ENCODE measurements at regions not wholly inside any gene's neighbourhood (a gene's known extent, or its start where the extent isn't known, plus 50 kb on each side); places are given as distances from the start of the nearest gene placed in this dataset.

DNA sequence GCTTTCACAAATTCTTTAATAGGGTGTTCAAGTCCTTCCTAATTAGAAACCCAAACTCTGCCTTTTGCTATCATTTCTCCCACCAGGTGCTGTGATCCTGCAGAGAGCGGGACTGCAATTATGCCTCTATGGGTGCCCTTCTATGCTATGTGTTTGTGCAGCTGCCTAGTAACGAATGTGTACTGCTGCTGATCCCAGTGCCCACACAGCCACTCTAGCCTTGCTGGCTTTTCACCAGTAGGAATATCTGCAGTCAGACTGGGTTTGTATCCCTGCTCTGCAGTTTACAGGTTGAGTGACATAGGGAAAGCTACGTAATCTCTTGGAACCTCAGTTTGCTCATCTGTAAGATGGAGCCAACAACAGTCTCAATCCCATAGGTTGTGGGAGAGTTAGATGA, 179.6 kb upstream of the IRX3 start:
- no peak for DNase-seq

DNA sequence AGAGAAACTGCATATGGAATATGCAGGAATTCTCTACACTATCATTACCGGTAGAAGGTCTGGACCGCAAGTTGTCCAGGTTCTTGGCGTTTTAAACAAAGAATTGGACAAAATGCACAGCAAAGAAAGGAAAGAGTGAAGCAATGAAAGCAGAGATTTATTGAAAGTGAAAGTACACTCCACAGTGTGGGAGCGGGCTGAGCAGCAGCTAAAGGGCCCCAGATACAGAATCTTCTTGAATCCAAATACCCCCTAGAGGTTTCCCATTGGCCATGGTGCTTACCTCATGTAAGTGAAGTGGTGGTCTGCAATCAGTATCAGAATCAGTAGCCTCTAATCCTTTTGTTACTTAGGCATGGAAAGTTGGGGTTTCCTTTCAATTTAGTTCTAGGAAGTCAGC, 178.5 kb upstream of the IRX3 start:
- DNase-seq = no peak

DNA sequence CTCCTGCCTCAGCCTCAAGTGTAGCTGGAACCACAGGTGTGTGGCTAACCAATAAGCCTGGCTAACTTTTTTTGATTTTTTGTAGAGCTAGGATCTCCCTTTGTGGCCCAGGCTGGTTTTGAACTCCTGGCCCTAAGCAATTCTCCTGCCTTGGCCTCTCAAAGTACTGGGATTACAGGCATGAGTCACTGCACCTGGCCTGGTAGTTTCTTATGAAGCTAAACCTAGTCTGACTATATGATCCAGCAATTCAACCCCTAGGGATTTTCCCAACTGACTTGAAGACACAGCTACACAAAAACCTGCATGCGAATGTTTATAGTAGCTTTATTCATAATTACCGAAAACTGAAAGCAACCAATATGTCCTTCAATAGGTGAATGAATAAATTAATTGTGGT, 176.2 kb upstream of the IRX3 start:
- DNase-seq = no peak

DNA sequence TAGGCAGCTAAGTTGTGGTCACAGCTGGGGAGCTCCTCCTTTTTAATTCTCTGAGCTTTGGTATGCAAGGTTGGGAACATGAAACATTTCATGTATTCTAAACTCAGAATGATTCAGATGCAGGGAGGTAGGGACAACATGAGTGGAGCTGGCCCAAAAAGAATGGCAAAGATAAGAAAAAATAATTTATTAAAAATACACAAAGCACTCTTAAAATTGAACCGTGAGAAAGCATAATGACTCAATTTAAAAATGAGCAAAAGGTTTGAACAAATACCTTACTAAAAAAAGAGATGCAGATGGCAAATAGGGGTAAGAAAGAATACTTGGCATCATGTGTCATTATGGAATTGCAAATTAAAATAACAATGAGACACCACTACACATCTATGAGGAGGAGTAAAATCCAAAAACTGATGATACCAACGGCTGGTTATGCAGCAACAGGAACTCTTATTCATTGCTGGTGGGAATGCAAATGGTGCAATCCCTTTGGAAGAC, 175.6 kb upstream of the IRX3 start:
- DNase-seq = no peak

DNA sequence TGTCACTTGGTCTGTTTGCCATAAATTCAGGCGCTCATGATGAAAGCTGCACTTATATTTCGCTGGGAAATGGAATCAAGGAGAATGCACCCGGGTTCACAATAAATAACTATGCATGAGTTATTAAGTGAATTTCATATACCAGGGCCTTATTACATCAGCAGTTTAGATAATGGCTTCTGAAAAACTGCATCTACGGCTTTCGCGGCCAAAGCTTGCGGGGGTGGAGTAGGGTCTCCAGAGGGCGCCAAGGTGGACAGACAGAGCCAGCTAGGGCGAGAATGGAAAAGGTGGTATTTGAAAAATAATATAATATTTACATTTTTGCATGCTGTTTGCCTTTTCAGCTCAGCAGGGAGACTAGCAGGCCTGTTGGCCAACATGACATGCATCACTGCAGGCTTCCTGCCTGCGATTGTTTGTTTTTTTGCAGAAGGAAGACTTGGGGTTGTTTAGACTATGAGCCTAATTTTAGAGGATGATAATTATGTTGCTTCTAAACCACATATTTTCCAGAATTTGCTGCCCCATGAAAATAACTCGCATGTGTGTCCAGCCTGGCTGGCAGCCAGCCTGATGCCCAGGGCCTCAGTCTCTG, 173.8 kb upstream of the IRX3 start:
- DNase-seq = no peak

DNA sequence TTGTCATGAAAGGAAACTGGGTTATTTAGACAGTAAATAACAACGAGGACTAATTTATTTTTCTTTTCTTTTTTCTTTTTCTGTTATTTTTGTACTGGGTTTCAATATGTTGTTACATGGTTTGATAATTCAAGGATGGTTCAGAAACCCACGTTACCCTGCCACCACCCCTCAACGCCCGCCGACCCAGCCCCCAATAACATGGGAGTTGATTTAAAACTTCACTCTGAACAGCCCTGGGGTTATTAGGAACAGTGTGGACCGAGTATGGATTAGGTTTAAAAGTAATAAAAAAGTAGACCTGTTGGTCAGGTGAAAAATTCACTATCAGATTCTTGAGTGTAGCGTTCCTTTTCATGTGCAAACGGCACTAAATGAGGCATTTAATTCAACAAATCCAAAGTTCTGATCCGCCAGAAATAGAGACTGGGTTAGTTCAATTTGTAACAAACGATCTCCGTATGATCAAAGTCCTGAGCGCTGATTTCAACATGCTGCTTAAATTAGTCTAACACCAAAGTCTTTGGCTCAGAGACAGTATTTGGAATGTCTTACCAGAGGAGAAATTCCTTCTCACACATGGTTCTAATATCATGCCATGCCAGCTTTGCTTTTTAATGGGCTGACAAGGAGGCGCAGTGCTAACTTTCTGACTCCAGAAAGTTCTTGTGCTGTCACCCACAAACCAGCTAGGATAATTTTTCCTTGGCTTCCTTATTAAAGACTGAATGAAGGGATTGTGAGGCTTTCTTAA, 173.1 kb upstream of the IRX3 start:
- no peak for DNase-seq

DNA sequence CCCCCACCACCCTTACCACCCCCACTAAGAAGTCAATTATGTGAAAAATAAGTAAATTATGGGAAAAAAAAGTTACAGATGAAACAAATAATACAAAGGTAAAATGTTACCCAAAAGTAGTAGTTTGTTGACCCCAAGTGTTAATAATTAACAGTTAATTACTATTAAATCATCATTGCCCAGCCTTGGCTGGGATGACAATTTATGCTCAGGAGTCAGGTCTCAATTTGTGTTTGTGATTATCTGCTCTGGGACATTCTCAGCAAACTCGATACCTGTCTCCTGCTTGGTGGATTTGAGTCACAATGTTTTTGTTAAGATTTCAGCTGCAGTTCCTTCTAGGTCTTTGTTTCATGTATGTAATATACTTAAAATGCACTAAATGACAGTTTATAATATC, 172.3 kb upstream of the IRX3 start:
- no peak for DNase-seq

DNA sequence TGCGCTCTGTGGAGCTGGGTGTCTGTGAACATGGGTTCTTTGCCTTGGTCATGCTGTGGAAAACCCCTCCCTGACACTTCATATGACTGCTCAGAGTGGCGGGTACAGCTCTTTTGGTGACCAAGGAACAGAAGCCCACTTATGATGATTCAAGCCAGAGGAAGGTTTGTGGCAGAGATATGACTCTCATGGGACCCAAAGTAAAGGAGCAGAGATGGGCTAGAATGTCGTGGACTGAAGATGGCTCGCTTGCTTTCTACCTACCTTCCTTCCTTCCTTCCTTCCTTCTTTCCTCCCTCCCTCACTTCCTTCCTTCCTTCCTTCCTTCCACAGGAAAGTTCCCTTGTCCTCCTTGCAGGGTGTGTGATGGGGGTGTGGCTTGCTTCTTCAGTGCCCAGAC, 169.7 kb upstream of the IRX3 start:
- DNase-seq = no peak

DNA sequence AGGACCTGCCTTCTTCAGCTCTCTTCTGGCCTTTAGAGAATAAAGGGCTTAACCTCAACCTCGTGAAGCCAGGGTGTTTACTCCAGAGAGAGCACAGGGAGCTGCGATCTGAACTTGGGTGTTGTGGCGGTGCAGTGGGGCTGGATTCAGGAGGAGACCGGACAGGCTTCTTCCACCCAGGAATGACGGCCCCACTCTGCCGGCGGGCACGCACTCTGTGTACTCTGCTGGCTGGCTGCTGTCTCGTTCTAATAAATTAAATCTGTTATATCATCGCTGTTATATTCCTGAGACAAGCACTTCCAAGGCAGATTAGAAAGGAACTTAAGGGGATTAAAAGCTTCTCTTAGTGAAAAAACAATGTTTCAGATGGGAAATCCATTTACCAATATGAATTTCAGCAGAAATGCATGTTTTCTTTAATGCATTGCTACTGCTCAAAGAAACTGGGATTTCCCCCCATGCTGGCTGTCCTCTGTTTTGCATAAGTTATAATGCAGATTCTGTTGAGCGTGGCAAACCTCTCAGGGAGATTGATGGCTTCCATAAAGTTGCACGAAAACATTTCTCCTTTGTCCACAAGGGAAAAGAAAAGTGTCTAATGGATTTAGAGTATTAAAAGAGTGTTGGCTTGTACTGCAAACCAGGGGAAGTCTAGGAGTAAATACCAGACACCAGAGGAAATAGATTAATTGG, 168.6 kb upstream of the IRX3 start:
- DNase-seq = no peak

DNA sequence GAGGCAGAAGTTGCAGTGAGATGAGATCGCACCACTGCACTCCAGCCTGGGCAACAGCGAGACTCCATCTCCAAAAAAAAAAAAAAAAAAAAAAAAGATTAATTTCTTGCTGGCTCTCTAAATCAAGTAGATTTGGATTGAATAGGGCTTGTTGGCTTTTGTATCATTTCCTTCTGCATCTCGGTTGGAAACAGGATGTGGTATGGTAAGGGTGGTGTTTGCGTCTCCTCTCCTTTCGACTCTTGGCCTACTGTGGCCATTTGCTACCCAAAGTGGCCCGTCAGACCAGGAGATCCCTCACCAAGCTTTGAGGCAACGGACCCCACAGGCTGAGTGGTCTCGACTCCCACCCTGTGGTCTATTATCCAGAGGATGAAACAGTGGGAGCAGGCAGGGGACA, 168.0 kb upstream of the IRX3 start:
- DNase-seq = no peak

DNA sequence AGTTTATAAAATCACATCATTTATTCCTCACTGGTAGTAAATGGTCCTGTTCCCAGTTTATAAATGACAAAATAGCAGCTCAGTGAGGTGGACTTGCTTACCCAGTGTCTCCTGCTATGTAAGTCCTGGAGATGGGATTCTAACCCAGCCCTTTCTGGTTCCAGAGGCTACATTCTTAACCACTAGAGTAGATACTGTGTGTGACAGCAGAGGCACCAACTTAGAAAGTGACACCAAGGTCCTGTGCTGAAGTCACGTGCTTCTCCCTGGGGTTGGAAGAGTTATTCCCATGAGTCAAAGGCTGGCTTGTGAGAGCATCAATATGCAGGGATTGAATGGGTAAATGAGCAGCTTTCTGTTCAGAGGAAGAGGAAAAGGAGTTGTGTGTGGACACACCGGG, 167.3 kb upstream of the IRX3 start:
- no peak for DNase-seq

DNA sequence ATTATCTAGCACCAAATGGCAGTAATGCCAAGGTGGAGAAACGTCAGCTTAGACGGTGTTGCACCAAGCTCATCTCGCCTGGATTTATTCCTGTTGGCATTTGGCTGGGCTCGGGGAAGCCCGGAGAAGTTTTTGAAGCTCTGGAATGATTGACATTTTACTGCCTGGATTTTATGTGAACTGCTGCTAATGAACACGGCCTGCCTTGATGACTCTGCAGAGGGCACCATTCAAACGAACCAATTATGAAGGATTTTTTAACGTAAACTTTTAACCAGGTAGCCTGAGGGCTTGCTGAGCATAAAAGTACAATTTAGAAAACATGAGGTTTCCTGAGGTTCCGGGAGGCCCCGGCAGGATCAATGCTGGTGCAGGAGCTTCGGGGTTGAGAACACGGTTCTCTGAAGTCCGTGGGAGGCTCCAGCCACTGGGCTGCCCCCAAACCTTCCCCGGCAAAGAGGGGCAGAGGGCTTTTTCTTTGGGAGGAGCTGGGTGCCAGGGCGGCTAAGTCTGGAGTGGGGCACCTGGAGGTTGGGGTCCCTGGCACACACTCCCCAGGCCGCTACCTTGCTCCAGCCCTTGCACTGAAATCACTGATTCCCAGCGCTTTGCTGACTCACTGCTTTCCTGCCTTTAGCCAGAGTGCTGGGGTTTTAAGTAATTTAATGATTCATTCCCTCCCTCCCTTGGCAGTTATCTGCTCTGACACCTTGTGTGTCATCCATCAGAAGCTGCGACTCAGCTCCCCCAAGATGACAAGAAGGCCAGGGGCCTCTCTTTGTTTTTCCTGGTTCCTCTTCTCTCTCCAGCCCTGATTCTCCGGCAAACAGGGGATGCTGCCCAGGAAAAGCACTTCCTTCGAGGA, 161.2 kb upstream of the IRX3 start:
- no peak for DNase-seq

DNA sequence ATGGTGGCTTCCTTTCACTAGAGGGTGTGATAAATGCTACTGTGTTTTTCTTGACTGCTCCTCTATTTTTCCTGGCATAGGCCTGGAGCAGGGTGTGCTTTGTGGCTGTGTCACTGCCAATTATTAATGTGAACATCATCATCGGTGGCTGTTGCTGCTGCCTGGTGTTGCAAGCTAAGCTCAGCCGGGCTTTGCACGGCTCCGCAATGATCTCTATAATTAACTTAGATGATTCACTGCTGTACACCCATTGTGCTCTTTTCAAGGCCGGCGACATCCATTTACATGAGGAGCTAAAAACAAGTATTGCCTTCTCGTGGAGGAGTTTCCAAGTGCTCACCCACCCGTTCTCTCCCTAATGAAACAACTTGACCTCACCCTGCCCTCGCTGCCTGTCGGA, 160.1 kb upstream of the IRX3 start:
- DNase-seq = no peak

DNA sequence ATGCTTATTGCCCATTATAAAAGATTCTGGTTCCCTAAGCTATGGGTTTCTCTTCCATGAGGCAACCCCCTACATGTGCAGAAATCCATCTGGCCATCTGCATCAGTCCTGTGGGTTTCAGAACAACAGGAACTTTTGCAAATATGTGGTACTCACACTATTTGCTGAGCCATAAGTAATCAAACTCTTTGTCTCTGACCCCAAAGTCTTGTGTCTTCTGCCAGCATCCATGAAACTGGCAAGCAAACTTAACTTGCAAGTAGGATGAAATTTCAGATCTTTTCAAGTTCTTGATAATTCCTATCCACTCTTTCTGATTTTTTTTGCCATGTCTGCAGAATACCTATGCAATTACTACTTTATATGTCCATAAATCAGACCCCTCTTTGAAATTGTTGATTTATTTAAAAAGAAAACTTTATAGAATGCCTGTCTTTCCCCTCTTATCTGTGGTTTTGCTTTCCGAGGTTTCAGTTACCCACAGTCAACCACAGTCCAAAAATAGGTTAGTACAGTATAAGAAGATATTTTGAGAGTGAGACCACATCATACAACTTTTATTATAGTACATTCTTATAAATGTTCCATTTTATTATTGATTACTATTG, 158.4 kb upstream of the IRX3 start:
- DNase-seq = no peak

DNA sequence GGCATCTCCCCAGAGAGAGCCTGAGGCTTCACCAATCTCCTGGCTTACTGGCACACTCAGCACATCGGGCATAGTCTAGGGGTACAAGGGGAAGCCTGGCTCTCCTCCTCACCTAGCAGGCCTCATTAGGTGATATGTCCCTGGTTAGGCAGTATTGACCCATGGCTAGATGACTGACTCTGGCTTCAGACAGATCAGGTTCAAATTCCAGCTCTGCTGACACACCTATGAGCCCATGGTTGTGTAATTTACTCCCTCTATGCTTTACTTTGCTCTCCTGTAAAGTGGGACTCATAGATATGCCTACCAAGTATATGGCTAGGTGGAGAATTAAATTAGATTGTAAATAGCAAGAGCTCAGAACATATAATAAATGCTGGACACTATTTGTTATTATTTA, 157.3 kb upstream of the IRX3 start:
- no peak for DNase-seq

DNA sequence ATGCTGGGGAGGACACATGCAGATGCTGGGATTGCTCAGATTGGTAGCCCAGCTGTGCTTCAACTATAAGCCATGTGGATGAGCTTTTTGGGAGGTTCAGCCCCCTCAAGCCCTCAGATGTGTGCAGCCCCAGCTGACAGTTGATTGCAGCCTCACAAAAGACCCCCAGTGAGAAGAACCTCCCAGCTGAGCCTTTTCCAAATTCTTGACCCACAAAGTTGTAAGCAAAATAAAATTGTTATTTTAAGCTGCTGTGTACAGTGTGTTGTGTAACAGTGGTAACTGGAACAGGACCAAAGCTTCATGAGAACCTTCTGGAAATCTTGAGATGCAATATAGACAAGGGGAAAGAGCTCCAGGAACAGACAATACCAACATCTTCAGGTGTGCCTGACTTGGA, 156.8 kb upstream of the IRX3 start:
- no peak for DNase-seq

DNA sequence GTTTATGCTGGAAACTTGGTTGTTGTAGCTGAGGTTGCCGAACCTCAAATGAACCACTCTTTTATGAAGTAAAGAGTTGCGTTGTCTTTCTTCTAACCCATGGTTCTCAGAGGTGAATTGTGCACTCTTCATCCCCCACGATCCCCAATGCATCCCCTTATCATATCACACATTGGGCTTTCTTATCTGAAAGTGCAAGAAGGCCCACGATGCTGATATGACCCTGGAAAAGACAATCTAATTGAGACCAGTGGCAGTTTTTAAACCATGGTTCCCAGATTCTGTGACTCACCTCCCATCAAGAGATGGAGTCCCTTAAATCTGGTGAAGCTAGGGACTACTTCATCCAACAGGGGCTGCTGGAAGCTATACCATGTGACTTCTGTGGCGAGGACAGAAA, 156.3 kb upstream of the IRX3 start:
- no peak for DNase-seq

DNA sequence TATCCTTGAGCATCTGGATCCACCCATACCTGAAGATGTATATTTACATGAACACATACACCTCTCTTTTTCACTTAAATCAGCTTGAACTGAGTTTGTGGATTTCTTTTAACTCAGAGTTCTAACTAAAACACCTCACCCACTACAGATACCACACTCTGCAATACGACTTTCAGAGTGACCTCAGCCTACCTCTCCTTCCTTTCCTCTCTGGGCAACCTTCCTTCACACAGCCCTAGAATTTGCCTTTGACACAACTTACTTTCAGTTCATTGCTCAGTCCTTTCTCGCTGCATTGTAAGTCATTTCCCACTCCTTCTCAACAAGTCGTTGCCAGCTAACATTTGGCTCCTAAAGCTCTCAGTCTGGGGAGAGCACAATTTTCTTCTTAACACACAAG, 151.9 kb upstream of the IRX3 start:
- no peak for DNase-seq

DNA sequence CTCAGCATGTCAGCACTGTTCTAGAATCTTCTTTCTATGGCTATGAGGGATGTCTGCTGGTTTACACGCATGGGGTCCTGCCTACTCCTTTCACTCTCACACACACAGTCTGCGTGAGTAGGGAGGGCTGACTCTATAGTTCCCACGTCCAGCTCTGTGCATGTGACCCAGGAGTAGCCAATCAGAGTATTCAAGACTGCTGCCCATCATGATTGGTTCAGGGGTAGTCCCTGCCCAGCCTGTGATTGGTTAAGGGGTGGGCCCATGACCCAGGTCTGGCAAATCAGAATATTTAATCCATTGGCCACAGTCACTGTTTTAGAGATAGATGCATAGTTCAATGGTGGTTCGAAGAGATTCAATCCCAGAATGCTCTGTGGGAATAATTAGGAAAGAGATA, 151.3 kb upstream of the IRX3 start:
- DNase-seq = no peak

DNA sequence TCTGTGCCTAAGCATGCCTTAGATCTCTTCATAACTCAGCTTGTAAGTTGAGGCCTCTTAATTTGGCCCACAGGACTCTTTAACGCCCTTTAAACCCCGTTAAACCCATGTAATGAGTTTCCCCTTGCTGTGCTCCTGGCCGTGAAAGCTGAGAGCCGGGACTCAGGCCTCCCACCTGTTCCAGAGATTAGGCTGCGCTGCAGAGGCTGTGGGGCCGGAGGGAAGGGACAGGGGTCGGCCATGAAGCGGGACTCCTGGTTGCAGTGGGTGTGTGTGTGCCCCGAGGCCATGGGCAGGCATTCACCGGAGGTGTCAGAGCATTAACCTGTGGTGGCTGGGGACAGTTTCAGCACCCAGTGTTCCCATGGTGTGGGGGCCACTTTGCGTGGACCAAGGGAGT, 150.8 kb upstream of the IRX3 start:
- no peak for DNase-seq

DNA sequence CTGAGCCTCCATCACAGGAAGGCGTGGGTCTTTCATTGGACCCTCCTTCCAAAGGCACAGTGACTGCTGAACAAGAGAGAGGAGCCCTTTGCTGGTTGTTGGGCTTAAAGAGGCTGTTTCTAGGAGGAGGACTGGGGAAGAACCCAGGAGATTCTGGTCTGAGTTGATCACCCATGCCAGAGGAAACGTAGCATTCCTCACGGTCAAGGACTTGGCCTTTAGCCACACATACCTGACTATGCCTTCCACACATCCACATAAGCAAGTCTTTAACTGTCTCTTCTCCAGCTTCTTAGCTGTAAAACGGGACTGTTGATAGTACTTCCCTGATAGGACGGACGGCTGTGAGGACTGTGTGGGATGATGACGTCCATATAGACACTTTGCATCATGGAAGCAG, 149.8 kb upstream of the IRX3 start:
- no peak for DNase-seq

DNA sequence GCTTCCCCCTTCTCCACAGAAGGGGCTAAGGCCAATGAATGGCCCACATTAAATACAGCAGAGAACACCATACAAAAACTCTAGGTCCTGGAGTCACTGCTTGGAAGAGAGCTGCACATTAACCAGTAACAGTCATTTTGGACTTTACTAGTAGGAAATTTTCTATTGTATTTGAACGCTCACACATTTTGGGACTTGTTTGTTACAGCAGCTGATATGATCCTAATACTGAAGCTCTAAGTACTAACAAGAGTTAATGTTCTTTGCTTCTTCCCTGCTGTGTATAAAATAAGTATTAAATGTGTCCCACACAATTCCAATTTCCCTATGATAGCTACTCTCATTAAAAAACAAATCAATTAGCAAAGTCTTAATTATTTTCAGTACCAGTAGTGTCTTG, 148.3 kb upstream of the IRX3 start:
- no peak for DNase-seq

DNA sequence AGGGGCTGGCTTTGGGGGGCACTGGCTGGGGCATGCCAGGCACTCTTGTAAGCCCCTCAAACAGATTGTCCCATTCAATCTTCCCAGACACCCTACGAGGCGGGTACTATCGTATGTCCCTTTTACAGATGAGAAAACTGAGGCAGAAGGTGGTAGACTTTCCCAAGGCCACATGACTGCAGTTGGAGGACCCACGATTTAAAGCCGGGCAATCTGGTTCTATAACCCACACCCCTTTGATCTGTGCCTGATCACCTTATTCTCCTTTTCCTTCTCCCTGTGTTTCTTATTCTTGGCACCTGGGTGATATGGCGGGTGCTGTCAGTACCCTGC, 146.3 kb upstream of the IRX3 start:
- DNase-seq = no peak
